ENCODE measurements at regions not wholly inside any gene's neighbourhood (a gene's known extent, or its start where the extent isn't known, plus 50 kb on each side); places are given as distances from the start of the nearest gene placed in this dataset.

- TF ChIP-seq, protein P1, sequence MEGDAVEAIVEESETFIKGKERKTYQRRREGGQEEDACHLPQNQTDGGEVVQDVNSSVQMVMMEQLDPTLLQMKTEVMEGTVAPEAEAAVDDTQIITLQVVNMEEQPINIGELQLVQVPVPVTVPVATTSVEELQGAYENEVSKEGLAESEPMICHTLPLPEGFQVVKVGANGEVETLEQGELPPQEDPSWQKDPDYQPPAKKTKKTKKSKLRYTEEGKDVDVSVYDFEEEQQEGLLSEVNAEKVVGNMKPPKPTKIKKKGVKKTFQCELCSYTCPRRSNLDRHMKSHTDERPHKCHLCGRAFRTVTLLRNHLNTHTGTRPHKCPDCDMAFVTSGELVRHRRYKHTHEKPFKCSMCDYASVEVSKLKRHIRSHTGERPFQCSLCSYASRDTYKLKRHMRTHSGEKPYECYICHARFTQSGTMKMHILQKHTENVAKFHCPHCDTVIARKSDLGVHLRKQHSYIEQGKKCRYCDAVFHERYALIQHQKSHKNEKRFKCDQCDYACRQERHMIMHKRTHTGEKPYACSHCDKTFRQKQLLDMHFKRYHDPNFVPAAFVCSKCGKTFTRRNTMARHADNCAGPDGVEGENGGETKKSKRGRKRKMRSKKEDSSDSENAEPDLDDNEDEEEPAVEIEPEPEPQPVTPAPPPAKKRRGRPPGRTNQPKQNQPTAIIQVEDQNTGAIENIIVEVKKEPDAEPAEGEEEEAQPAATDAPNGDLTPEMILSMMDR (IDR thresholded peaks at IDR 0.05) = no peak
- TF ChIP-seq EZH2phosphoT487 (IDR thresholded peaks at IDR 0.05) = no peak
These were observed 90.9 kb downstream of the POLR1F start for GRCh38 chr7:19617901-19618300.
